ENCODE measurements at regions not wholly inside any gene's neighbourhood (a gene's known extent, or its start where the extent isn't known, plus 50 kb on each side); places are given as distances from the start of the nearest gene placed in this dataset.

GRCh38 chr13:106797081-106797640 is 229.2 kb upstream of the ARGLU1 start:
- 49% methylated on average over 9 of the region's 9 CpGs for WGBS (ENCODE audit: low lambda C conversion rate)
- H3K79me2 ChIP-seq (ENCODE audit: insufficient read depth): no peaks in the 10 kb centered on the region
- TF ChIP-seq TCF12 (IDR thresholded peaks at IDR 0.05): no peak
- TF ChIP-seq ZBTB33 (IDR thresholded peaks at IDR 0.05; ENCODE audit: borderline replicate concordance, low read depth): no peak
- TF ChIP-seq POLR2AphosphoS5 (IDR thresholded peaks at IDR 0.05; ENCODE audit: low read depth, low read length): no peak
- TF ChIP-seq EP300 (IDR thresholded peaks at IDR 0.05; ENCODE audit: borderline replicate concordance in 1 of 2, low read depth in 1 of 2, low read length in 1 of 2): no peak
- no peak for TF ChIP-seq PBX3 (IDR thresholded peaks at IDR 0.05)
- TF ChIP-seq GABPA (IDR thresholded peaks at IDR 0.05; ENCODE audit: low read depth): no peak
- TF ChIP-seq JUND (IDR thresholded peaks at IDR 0.05): no peak
- no peak for TF ChIP-seq GATA2 (CRISPR knock-in tag; IDR thresholded peaks at IDR 0.05)
- TF ChIP-seq FOSL2 (IDR thresholded peaks at IDR 0.05; ENCODE audit: borderline replicate concordance, low read depth): no peak
- no peak for TF ChIP-seq FOXM1 (IDR thresholded peaks at IDR 0.05; ENCODE audit: low read depth)
- no peak for TF ChIP-seq REST (IDR thresholded peaks at IDR 0.05; ENCODE audit: low read depth, low read length)
- no peak for TF ChIP-seq FOXJ3 (CRISPR knock-in tag; IDR thresholded peaks at IDR 0.05)
- H4K20me1 ChIP-seq (ENCODE audit: insufficient read depth): no peaks in the 10 kb centered on the region
- H3K27me3 ChIP-seq (ENCODE audit: insufficient read depth): no peaks in the 10 kb centered on the region
- ChIA-PET POLR2A (no interaction called here), CTCF (interaction anchor here (1.2 kb wide), 1 partner anchor 9 kb away, joined by 4 read pairs; no protein-coding TSS in a partner anchor)
- H3K4me1 ChIP-seq (ENCODE audit: control insufficient read depth in 1 of 2, insufficient read depth in 2 of 2, low read depth in 1 of 2, low read length in 1 of 2): no peaks in the 10 kb centered on the region
- H3K4me2 ChIP-seq: no peak overlapping the region
- no peaks in the 10 kb centered on the region for H3K9me2 ChIP-seq
- H2AFZ ChIP-seq (ENCODE audit: low read depth): no peak overlapping the region
- H3F3A ChIP-seq (replicated peaks; ENCODE audit: insufficient read depth): no peaks in the 10 kb centered on the region
- DNase-seq: no peak
- H3K9ac ChIP-seq: no peak overlapping the region
- H3K4me3 ChIP-seq (ENCODE audit: low read depth in 2 of 2, low read length in 1 of 2): no peak overlapping the region
- H3K9me3 ChIP-seq: no peaks in the 10 kb centered on the region
- H3K27ac ChIP-seq (ENCODE audit: low read depth in 2 of 2, low read length in 1 of 2): no peak overlapping the region
- no peaks in the 10 kb centered on the region for H3K36me3 ChIP-seq (replicated peaks in 1 of 2; ENCODE audit: control insufficient read depth in 1 of 2, insufficient read depth in 2 of 2, low read length in 1 of 2)
